ENCODE measurements at regions not wholly inside any gene's neighbourhood (a gene's known extent, or its start where the extent isn't known, plus 50 kb on each side); places are given as distances from the start of the nearest gene placed in this dataset.

- POLR2A ChIA-PET (ENCODE audit: partially characterized antibody), result no interaction called here
- FAIRE-seq (no peak), DNase-seq (ENCODE audit: low read depth in 1 of 2, low spot score in 2 of 2) (peak in 1 of 2 experiments; percentile 16)
Measured at GRCh38 chr17:83179811-83180210, 100.4 kb downstream of the METRNL start.

More at GRCh38 chr17:83179811-83180210, 100.4 kb downstream of the METRNL start:
- Histone ChIP-seq H3K14ac (ENCODE audit: insufficient read length) (no peak overlapping the region), H3K4ac (replicated peaks; ENCODE audit: insufficient read length, low read depth, low read length) (no peak overlapping the region), H2BK15ac (ENCODE audit: low read length) (no peak overlapping the region), H3K79me2 (ENCODE audit: control insufficient read depth in 1 of 2, insufficient read depth in 2 of 2, low read length in 2 of 2) (no peaks in the 10 kb centered on the region), H4K5ac (ENCODE audit: insufficient read length, low read depth, low read length) (no peak overlapping the region), H3K4me3 (ENCODE audit: extremely low read depth in 1 of 4, insufficient read depth in 2 of 4, low read depth in 3 of 4, low read length in 4 of 4) (no peak overlapping the region), H2AFZ (ENCODE audit: low read length) (no peak overlapping the region), H3K9ac (replicated peaks in 1 of 4; ENCODE audit: extremely low read depth in 1 of 4, low read depth in 3 of 4, low read length in 3 of 4) (no peak overlapping the region), H3K36me3 (ENCODE audit: control insufficient read depth in 2 of 4, insufficient read depth in 4 of 4, low read length in 3 of 4) (no peaks in the 10 kb centered on the region), H3K18ac (ENCODE audit: extremely low read depth, low read length) (no peak overlapping the region), H3K79me1 (ENCODE audit: low read depth, low read length) (no peaks in the 10 kb centered on the region), H2BK120ac (replicated peaks; ENCODE audit: low read depth, low read length) (no peak overlapping the region), H3K27me3 (replicated peaks in 1 of 4; ENCODE audit: control insufficient read depth in 3 of 4, extremely low read depth in 1 of 4, insufficient read depth in 3 of 4, low read length in 3 of 4) (no peaks in the 10 kb centered on the region), H2BK12ac (ENCODE audit: low read depth, low read length) (no peak overlapping the region), H3K4me2 (ENCODE audit: insufficient read depth in 1 of 2, low read depth in 2 of 2, low read length in 2 of 2) (no peak overlapping the region), H3K23me2 (ENCODE audit: low read depth, low read length) (no peaks in the 10 kb centered on the region), H3K27ac (ENCODE audit: low read depth, low read length) (no peak overlapping the region), H2AK5ac (ENCODE audit: low read depth, low read length) (no peak overlapping the region), H3K23ac (ENCODE audit: insufficient read length) (no peak overlapping the region), H3K4me1 (replicated peaks in 1 of 4; ENCODE audit: control insufficient read depth in 3 of 4, insufficient read depth in 4 of 4, low read length in 3 of 4) (no peaks in the 10 kb centered on the region), H3K56ac (replicated peaks; ENCODE audit: insufficient read length, low read depth, low read length) (no peak overlapping the region), H2BK20ac (ENCODE audit: low read length) (no peak overlapping the region), H4K8ac (ENCODE audit: extremely low read depth, insufficient read depth, low read length) (no peak overlapping the region), H3K9me3 (ENCODE audit: insufficient read depth in 2 of 2, low read depth in 1 of 2, low read length in 1 of 2) (peaks cover 54 to 89% of the 10 kb centered on the region in 2 experiments), H4K91ac (replicated peaks; ENCODE audit: insufficient read length, low read length) (no peak overlapping the region), H2BK5ac (ENCODE audit: low read depth, low read length) (no peak overlapping the region), H4K20me1 (replicated peaks in 1 of 2; ENCODE audit: control insufficient read depth in 1 of 2, insufficient read depth in 2 of 2, low read length in 2 of 2) (no peaks in the 10 kb centered on the region)
- TF ChIP-seq CHD2 (IDR thresholded peaks at IDR 0.05; ENCODE audit: low read length) (no peak), TCF12 (IDR thresholded peaks at IDR 0.05; ENCODE audit: low read depth, low read length) (no peak), SIX5 (IDR thresholded peaks at IDR 0.05; ENCODE audit: low read depth, low read length) (no peak), HDAC2 (IDR thresholded peaks at IDR 0.05; ENCODE audit: borderline replicate concordance in 1 of 2, low read depth in 2 of 2, low read length in 2 of 2) (no peak)
- CTCF ChIA-PET (ENCODE audit: partially characterized antibody), result interaction anchor here (0.9 to 1.8 kb wide), 5 partner anchors 10 to 347 kb away, joined by 3 to 4 read pairs (median 3); no protein-coding TSS in a partner anchor
- 88% methylated on average over 9 of the region's 9 CpGs; no CpG with 5 or more reads in 1 of the 2 experiments for WGBS, 2 experiments (ENCODE audit: extremely low coverage in 1 of 2, insufficient coverage in 1 of 2, insufficient read length in 1 of 2, insufficient replicate concordance in 2 of 2, low coverage in 1 of 2, low lambda C conversion rate in 2 of 2, missing lambda C conversion rate in 1 of 2)
